ENCODE measurements at regions not wholly inside any gene's neighbourhood (a gene's known extent, or its start where the extent isn't known, plus 50 kb on each side); places are given as distances from the start of the nearest gene placed in this dataset.
A peak's percentile ranks its signal among the peaks of the same experiment; 100 is the strongest.
"Not testable (repeated sequence)": the region's sequence is repeated elsewhere in the genome, so short reads cannot be mapped to it uniquely, and the experiment has no call there.

GRCh38 chr18:61676773-61677434 is 215.9 kb downstream of the RNF152 start:
- DNase-seq (ENCODE audit: low read depth in 2 of 2): no peak

- DNase-seq (ENCODE audit: low read depth in 2 of 2): no peak
Measured at GRCh38 chr18:61669320-61669719, 223.5 kb downstream of the RNF152 start.

DNA sequence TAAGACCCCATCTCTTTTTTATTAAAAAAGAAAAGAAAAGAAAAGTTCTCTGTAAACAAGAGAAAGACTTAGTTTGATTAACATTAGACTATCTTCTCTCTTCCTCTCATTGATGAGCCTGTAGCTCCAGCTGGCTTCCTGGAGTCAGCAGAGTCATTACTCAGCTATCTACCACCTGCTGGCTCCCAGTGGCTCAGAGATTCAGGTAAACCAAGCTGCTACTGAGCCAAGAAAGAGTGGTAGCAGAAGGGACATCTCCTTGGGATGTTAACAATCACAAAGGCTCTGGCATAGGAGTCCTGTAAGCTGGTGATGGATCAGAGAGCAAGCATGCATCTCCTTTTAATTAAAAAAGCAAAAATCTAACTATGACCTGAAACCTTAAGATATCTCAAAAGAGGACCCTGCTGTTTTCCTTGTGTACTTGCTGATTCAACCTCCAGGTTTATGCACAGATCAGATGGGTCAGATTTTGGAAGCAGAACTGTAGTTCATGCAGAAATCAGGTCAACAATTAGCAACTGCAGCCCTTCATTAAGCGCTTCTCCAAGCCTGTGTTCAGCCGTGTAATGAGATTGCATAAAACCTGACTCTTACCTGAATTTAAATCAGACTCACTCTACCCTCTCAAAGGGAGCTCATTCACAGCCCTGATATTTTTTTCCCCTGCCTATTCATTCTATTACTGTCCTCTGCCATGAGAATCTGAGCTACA is 225.8 kb downstream of the RNF152 start:
- DNase-seq (ENCODE audit: low read depth in 2 of 2): no peak

- no peak for DNase-seq (ENCODE audit: low read depth in 2 of 2)
Measured at GRCh38 chr18:61664419-61665084, 228.3 kb downstream of the RNF152 start.

GRCh38 chr18:61662726-61663125 is 230.1 kb downstream of the RNF152 start:
- DNase-seq (ENCODE audit: low read depth in 2 of 2): no peak

DNA sequence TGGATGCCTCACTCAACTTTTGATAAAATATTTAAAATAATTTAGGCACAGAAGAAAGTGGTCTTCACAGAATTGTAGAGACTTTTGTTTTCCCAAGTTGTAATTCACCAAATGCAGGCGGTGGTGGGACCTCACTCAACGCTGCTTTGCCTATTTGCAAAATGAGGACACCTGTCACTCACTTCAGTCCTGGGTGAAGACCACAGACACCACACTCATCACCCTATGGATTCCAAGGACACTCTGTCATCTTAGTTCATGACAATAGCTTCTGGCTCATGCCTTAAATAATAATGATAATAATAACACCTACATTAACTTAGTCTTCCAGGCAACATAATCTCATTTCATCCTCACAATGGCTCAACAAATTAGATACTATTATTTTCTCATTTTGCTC is 234.4 kb downstream of the RNF152 start:
- no peak for DNase-seq (ENCODE audit: low read depth in 2 of 2)

DNA sequence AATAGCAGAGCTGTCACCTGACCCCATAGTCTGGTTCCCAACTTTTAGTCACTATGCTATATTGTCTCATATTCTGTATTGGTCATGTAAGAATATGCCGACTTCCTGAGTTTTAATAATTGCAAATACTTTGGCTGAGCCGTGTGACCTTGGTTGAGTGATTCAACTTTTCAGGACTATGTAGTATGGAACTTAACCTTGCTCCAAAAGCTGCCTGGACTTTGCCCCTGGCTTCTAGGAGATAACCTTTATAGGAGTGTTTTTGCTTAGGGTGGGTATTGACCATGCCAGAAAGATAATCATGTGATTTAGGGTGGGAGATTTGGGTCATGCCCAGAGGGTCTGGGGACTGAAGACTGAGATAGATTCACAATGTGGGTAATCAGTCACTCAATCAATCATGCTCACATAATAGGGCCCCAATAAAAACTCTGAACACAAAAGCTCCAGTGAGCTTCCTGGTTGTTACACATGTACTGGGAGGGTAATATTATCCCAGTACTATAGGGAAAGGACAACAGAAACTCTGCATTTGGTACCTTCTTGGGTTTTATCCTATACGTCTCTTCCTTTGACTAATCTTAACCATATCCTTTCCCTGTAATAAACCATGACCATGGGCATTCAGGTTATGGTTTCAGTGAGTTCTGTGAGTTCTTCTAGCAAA is 235.6 kb downstream of the RNF152 start:
- no peak for DNase-seq (ENCODE audit: low read depth in 2 of 2)

GRCh38 chr18:61655630-61656029 is 237.2 kb downstream of the RNF152 start:
- DNase-seq (ENCODE audit: low read depth in 2 of 2): no peak

DNA sequence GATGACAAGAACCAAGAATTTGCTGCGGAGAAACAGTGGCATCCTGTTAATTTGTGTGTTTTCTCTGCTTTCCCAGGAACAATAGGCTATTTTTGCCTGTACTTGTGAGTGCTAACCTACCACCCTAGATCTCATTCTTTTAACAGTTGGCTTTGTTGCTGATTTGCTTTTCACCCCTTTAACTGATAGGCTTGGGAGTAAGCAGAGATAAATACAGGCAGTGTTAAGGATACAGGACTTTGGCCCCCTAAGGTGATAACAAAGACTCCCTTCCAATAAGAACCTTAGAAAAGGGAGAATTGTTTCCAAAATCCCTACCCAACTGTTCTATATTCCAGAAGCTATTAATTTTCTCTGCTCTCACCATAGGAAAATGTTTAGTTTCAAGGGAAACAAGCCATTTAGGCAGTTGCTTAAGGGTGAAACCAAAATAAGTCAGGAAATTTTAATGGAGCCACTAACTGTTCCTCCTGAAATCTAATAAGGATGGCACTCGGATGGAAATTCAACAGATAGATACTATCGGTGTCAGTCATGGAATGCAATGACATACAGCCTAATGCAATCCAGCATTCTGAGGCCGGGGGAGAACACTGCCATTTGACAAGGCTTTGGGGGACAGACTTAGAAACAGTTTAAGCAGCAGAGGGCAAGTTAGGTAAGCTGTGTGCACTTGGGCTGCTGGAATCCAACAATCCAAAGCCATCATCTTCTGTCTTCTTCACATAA is 238.8 kb downstream of the RNF152 start:
- DNase-seq (ENCODE audit: low read depth in 2 of 2): no peak

- DNase-seq (ENCODE audit: low read depth in 2 of 2): no peak
Measured at GRCh38 chr18:61651880-61652268, 240.9 kb downstream of the RNF152 start.

DNA sequence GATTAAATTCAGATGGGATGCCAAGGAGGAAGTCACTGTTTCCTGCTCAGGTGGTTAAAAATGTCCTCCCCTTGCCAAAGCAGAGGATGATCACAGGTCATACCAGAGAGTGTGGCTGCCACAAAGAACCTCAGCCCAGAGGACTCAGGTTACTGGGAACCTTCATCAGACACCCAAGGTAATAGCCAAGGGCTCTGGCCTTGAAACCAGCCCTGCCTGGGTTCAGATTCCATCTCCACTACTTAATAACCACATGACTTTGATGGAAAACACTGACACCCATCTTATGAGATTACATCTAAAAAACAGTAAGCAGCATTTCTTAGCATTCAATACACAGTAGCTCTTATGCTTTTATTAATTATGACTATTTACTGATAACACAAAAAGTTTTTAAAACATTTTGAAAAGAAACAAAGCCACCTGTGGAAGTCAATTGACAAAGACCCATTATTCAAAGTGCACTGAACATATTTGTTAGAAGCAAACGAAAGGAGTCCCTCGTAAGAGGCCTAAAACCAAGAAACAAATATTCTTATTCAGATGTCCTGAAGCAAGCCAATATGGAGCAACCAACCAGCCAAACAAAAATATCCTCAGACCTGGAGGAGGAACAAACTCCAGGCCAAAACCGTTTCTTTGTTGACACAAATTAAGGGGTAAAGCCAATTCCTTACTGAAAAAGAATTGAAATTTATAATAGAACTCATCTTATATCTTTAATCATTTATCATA is 241.5 kb downstream of the RNF152 start:
- no peak for DNase-seq (ENCODE audit: low read depth in 2 of 2)

DNA sequence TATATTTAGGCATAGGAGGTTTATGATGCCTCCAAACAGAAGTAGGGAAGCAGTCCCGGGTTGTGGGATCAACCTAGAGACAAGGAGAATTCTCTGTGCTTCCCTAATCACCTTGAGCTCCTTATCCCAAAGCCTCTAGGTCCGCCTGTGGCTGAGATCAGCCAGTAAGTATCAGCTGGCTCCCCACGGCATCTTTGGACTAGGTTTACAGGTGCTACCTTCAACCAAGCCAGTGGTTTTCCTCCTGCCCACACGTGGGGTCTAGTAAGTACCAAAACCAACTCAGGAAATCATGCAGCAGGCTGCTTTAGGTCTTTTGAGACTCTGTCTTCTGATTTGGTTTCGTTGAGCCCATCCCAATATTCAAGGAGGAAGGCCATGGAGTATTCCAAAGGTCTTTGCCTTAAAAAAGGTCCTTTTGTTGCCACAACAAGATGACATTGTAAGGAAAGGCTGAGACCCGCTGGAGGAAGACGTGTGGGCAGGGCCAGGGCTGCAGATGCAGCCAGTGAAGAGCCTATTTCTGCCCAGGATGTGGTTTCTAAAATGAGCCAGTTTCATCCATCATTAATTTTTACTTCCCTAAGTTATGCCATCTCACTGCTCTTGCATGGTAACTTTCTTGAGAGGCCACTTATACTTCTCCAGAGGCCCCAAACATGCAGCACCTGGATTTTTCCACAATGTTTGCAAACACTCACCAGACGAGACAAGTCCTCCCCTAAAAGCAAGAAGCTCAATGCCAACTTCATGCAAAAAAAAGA is 248.7 kb downstream of the RNF152 start:
- DNase-seq (ENCODE audit: low read depth in 2 of 2): no peak

- DNase-seq (ENCODE audit: low read depth in 2 of 2): no peak
Measured at GRCh38 chr18:61639886-61640285, 252.9 kb downstream of the RNF152 start.

- no peak for DNase-seq (ENCODE audit: low read depth in 2 of 2)
Measured at GRCh38 chr18:61637905-61638595, 254.8 kb downstream of the RNF152 start.

GRCh38 chr18:61637319-61637718 is 255.5 kb downstream of the RNF152 start:
- no peak for DNase-seq (ENCODE audit: low read depth in 2 of 2)

GRCh38 chr18:61635901-61636528 is 256.8 kb downstream of the RNF152 start:
- DNase-seq (ENCODE audit: low read depth in 2 of 2): peak; percentile 4 to 9

- no peak for DNase-seq (ENCODE audit: low read depth in 2 of 2)
Measured at GRCh38 chr18:61628085-61628484, 264.7 kb downstream of the RNF152 start.

DNA sequence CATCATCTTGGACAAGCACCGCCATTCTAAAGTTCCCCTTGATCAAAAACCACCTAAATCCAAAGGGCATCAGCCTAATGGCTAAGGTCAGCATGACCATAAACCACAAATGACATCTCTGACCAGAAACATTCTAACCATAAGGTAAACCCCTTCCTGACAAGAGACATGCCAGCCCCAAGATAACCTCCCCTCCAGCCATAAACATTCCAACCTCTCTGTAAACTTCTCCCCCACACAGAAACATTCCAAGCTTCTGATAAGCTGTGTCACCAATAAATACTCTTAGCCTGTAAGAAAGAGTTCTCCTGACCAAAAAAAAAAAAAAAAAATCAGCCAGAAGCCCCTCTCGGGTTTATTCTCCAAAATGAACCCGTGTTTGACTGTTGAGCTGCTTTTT is 268.2 kb downstream of the RNF152 start:
- DNase-seq (ENCODE audit: low read depth in 2 of 2): not testable (repeated sequence)

DNA sequence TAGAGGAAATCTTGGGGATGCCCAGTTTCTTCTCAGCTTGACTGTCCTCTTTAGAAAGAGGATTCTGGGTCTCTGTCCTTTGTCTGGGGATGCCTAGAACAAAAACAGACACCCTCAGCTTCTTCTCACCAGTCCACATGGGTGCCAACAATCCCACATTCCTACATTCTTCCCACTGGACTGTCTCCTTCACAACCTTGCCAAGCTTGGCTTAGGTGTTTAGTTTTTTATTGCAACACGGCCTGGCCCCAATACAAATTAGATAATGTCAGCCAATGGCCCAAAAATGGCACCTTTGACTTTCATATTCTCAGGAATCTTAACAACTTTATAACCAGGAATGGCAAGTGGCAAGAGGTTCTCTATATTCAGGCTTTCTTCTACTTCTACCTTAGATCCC is 273.0 kb downstream of the RNF152 start:
- DNase-seq (ENCODE audit: low read depth in 2 of 2): no peak

Measured in stimulated activated CD8-positive, alpha-beta memory T cell treated with anti-CD3 and anti-CD28 coated beads, Interleukin-15, amount 100 ng/mL, for 48 hours (primary cell).